ENCODE measurements at regions not wholly inside any gene's neighbourhood (a gene's known extent, or its start where the extent isn't known, plus 50 kb on each side); places are given as distances from the start of the nearest gene placed in this dataset.

GRCh38 chr16:64090327-64090726 lies 1031.5 kb downstream of the CDH11 start:
- TF ChIP-seq CTCF (IDR thresholded peaks at IDR 0.05; ENCODE audit: borderline replicate concordance, insufficient read depth, low read depth, low read length) = no peak
- no peak overlapping the region for H3K4me3 ChIP-seq (ENCODE audit: low read depth, low read length)

- no peak for TF ChIP-seq CTCF (IDR thresholded peaks at IDR 0.05; ENCODE audit: borderline replicate concordance, insufficient read depth, low read depth, low read length)
- H3K4me3 ChIP-seq (ENCODE audit: low read depth, low read length) = no peak overlapping the region
Measured at GRCh38 chr16:64089697-64090096, 1032.2 kb downstream of the CDH11 start.

GRCh38 chr16:64088838-64089237 lies 1033.0 kb downstream of the CDH11 start:
- TF ChIP-seq CTCF (IDR thresholded peaks at IDR 0.05; ENCODE audit: borderline replicate concordance, insufficient read depth, low read depth, low read length) = no peak
- H3K4me3 ChIP-seq (ENCODE audit: low read depth, low read length) = no peak overlapping the region

- no peak overlapping the region for H3K4me3 ChIP-seq (ENCODE audit: low read depth, low read length)
Measured at GRCh38 chr16:64085296-64085695, 1036.6 kb downstream of the CDH11 start.

GRCh38 chr16:64084706-64085105 lies 1037.2 kb downstream of the CDH11 start:
- no peak overlapping the region for H3K4me3 ChIP-seq (ENCODE audit: low read depth, low read length)
- no peak for TF ChIP-seq CTCF (IDR thresholded peaks at IDR 0.05; ENCODE audit: borderline replicate concordance, insufficient read depth, low read depth, low read length)

More at GRCh38 chr16:64085296-64085695, 1036.6 kb downstream of the CDH11 start:
- no peak for TF ChIP-seq CTCF (IDR thresholded peaks at IDR 0.05; ENCODE audit: borderline replicate concordance, insufficient read depth, low read depth, low read length)

GRCh38 chr16:64083428-64084129 lies 1038.3 kb downstream of the CDH11 start:
- no peak for TF ChIP-seq CTCF (IDR thresholded peaks at IDR 0.05; ENCODE audit: borderline replicate concordance, insufficient read depth, low read depth, low read length)
- no peak overlapping the region for H3K4me3 ChIP-seq (ENCODE audit: low read depth, low read length)

- TF ChIP-seq CTCF (IDR thresholded peaks at IDR 0.05; ENCODE audit: borderline replicate concordance, insufficient read depth, low read depth, low read length) = no peak
- no peak overlapping the region for H3K4me3 ChIP-seq (ENCODE audit: low read depth, low read length)
Measured at GRCh38 chr16:64077242-64077641, 1044.6 kb downstream of the CDH11 start.

Measured in GM12875 (cell line).